Chondrocyte (in vitro differentiated cells): ENCODE measurements at regions not wholly inside any gene's neighbourhood (a gene's known extent, or its start where the extent isn't known, plus 50 kb on each side); places are given as distances from the start of the nearest gene placed in this dataset.
A peak's percentile ranks its signal among the peaks of the same experiment; 100 is the strongest.

Experiments used
- DNase-seq: peaks from one replicate; pipeline ENCODE4 v3.0.0; 2021; ENCODE audit warnings: mixed read lengths, low spot score
- H3K27ac Mint-ChIP-seq: one replicate; pipeline ENCODE4 v1.8.0; 2021; ENCODE audit warnings: mild to moderate bottlenecking, moderate library complexity, mixed read lengths; ENCODE audit not compliant: unreplicated experiment
- H3K27me3 Mint-ChIP-seq: 2 replicates; pipeline ENCODE4 v1.8.0; 2021; ENCODE audit warnings: low read depth, mixed read lengths
- H3K36me3 Mint-ChIP-seq: 2 replicates; pipeline ENCODE4 v1.8.0; 2021; ENCODE audit warnings: low read depth, mixed read lengths
- H3K4me1 Mint-ChIP-seq: 2 replicates; pipeline ENCODE4 v1.8.0; 2021; ENCODE audit warnings: low read depth, mild to moderate bottlenecking, mixed read lengths
- H3K4me3 Mint-ChIP-seq: one replicate; pipeline ENCODE4 v1.8.0; 2021; ENCODE audit warnings: mild to moderate bottlenecking, moderate library complexity, mixed read lengths; ENCODE audit not compliant: unreplicated experiment
- H3K9me3 Mint-ChIP-seq: 2 replicates; pipeline ENCODE4 v1.8.0; 2021; ENCODE audit warnings: low read depth, mixed read lengths
- CTCF ChIP-seq: fragments of 200-600 bp; sonication (generic); IDR thresholded peaks from 2 replicates; pipeline ENCODE4 v1.5.0; 2021; ENCODE audit warnings: antibody characterized with exemption, mild to moderate bottlenecking, moderate library complexity

- Mint-ChIP-seq H3K27me3 (peaks cover 2% of the 10 kb centered on the region), H3K27ac (no peak overlapping the region), H3K4me3 (no peak overlapping the region), H3K9me3 (no peaks in the 10 kb centered on the region), H3K36me3 (no peaks in the 10 kb centered on the region), H3K4me1 (no peaks in the 10 kb centered on the region)
- no peak for DNase-seq
- no peak for TF ChIP-seq CTCF
Measured at GRCh38 chr10:55740110-55740509, 620.9 kb downstream of the ZWINT start.

GRCh38 chr10:55734112-55734511 is 626.9 kb downstream of the ZWINT start:
- H3K9me3 Mint-ChIP-seq = no peaks in the 10 kb centered on the region
- peaks cover 2% of the 10 kb centered on the region for H3K27me3 Mint-ChIP-seq
- H3K4me3 Mint-ChIP-seq = no peak overlapping the region
- no peak for TF ChIP-seq CTCF
- no peak for DNase-seq
- H3K4me1 Mint-ChIP-seq = no peaks in the 10 kb centered on the region
- H3K27ac Mint-ChIP-seq = no peak overlapping the region
- no peaks in the 10 kb centered on the region for H3K36me3 Mint-ChIP-seq

- Mint-ChIP-seq H3K27me3 (no peaks in the 10 kb centered on the region), H3K4me3 (no peak overlapping the region), H3K4me1 (no peaks in the 10 kb centered on the region), H3K9me3 (no peaks in the 10 kb centered on the region), H3K27ac (no peak overlapping the region), H3K36me3 (no peaks in the 10 kb centered on the region)
- DNase-seq = no peak
- TF ChIP-seq CTCF = no peak
Measured at GRCh38 chr10:55704950-55705349, 656.1 kb downstream of the ZWINT start.

GRCh38 chr10:55668326-55668922 is 692.6 kb downstream of the ZWINT start:
- Mint-ChIP-seq H3K27ac (no peak overlapping the region), H3K27me3 (peaks cover 3% of the 10 kb centered on the region), H3K4me1 (no peaks in the 10 kb centered on the region), H3K36me3 (no peaks in the 10 kb centered on the region), H3K4me3 (no peak overlapping the region), H3K9me3 (no peaks in the 10 kb centered on the region)
- TF ChIP-seq CTCF = peak; percentile 48
- DNase-seq = no peak

GRCh38 chr10:55653531-55653930 is 707.5 kb downstream of the ZWINT start:
- Mint-ChIP-seq H3K4me1 (no peaks in the 10 kb centered on the region), H3K27me3 (peaks cover 19% of the 10 kb centered on the region), H3K27ac (no peak overlapping the region), H3K36me3 (no peaks in the 10 kb centered on the region), H3K4me3 (no peak overlapping the region), H3K9me3 (no peaks in the 10 kb centered on the region)
- TF ChIP-seq CTCF = no peak
- no peak for DNase-seq
